KMS-11 (cell line): ENCODE measurements at regions not wholly inside any gene's neighbourhood (a gene's known extent, or its start where the extent isn't known, plus 50 kb on each side); places are given as distances from the start of the nearest gene placed in this dataset.

Experiments used
- H2AFZ ChIP-seq: fragments of 200-600 bp; sonication (generic); 2 replicates; pipeline ENCODE4 v1.6.1; 2016; ENCODE audit warnings: antibody characterized with exemption, mixed run types, low read depth
- H3K27ac ChIP-seq: fragments of 200-600 bp; sonication (generic); 2 replicates; pipeline ENCODE4 v1.6.1; 2016; ENCODE audit warnings: mild to moderate bottlenecking, mixed run types
- H3K27me3 ChIP-seq: fragments of 200-600 bp; sonication (generic); 2 replicates; pipeline ENCODE4 v1.6.1; 2017; ENCODE audit warnings: mild to moderate bottlenecking, low read depth, mixed run types, moderate library complexity; ENCODE audit not compliant: insufficient read depth
- H3K36me3 ChIP-seq: fragments of 200-600 bp; sonication (generic); 2 replicates; pipeline ENCODE4 v1.6.1; 2017; ENCODE audit warnings: mild to moderate bottlenecking, mixed run types; ENCODE audit not compliant: insufficient read depth
- H3K4me1 ChIP-seq: fragments of 200-600 bp; sonication (generic); 2 replicates; pipeline ENCODE4 v1.6.1; 2016; ENCODE audit warnings: mild to moderate bottlenecking, low read depth, mixed run types; ENCODE audit not compliant: poor library complexity, severe bottlenecking
- H3K4me2 ChIP-seq: fragments of 200-600 bp; sonication (generic); 2 replicates; pipeline ENCODE4 v1.7.0; 2016; ENCODE audit warnings: mild to moderate bottlenecking, mixed run types
- H3K4me3 ChIP-seq: fragments of 200-600 bp; sonication (generic); IDR thresholded peaks from 2 replicates; pipeline ENCODE4 v1.6.1; 2017; ENCODE audit warnings: low read depth, low read length, mixed read lengths; ENCODE audit not compliant: insufficient read depth
- H3K79me2 ChIP-seq: fragments of 200-600 bp; sonication (generic); 2 replicates; pipeline ENCODE4 v1.6.1; 2016; ENCODE audit warnings: low read depth, mixed run types; ENCODE audit not compliant: insufficient read depth
- H3K9ac ChIP-seq: fragments of 200-600 bp; sonication (generic); 2 replicates; pipeline ENCODE4 v1.6.1; 2016; ENCODE audit warnings: mild to moderate bottlenecking, mixed run types
- H4K20me1 ChIP-seq: fragments of 200-600 bp; sonication (generic); 2 replicates; pipeline ENCODE4 v1.6.1; 2016; ENCODE audit warnings: mild to moderate bottlenecking, mixed run types; ENCODE audit not compliant: insufficient read depth
- CTCF ChIP-seq: fragments of 200-600 bp; sonication (generic); conservative IDR thresholded peaks from 2 replicates; pipeline ENCODE4 v1.6.1; 2017; ENCODE audit warnings: low read depth, mild to moderate bottlenecking, antibody characterized with exemption, low read length, moderate library complexity, mixed read lengths

- Histone ChIP-seq H3K9ac (no peak overlapping the region), H3K27ac (no peak overlapping the region), H3K4me1 (peaks cover 6% of the 10 kb centered on the region), H4K20me1 (no peaks in the 10 kb centered on the region), H3K4me3 (no peak overlapping the region), H2AFZ (no peak overlapping the region), H3K79me2 (no peaks in the 10 kb centered on the region), H3K4me2 (no peak overlapping the region), H3K36me3 (no peaks in the 10 kb centered on the region), H3K27me3 (no peaks in the 10 kb centered on the region)
- no peak for TF ChIP-seq CTCF
Observed at GRCh38 chr12:93297032-93297431, 80.7 kb upstream of the NUDT4 start.

- TF ChIP-seq CTCF = no peak
- Histone ChIP-seq H3K4me1 (peaks cover 6% of the 10 kb centered on the region), H3K79me2 (no peaks in the 10 kb centered on the region), H3K9ac (no peak overlapping the region), H2AFZ (no peak overlapping the region), H3K27ac (no peak overlapping the region), H3K4me2 (no peak overlapping the region), H3K36me3 (no peaks in the 10 kb centered on the region), H3K4me3 (no peak overlapping the region), H4K20me1 (no peaks in the 10 kb centered on the region), H3K27me3 (no peaks in the 10 kb centered on the region)
Observed at GRCh38 chr12:93297536-93297935, 80.2 kb upstream of the NUDT4 start.

GRCh38 chr12:93299262-93299846 is 78.4 kb upstream of the NUDT4 start:
- H3K4me1 ChIP-seq = no peaks in the 10 kb centered on the region
- no peak overlapping the region for H2AFZ ChIP-seq
- H3K4me3 ChIP-seq = no peak overlapping the region
- no peak overlapping the region for H3K27ac ChIP-seq
- no peaks in the 10 kb centered on the region for H3K27me3 ChIP-seq
- TF ChIP-seq CTCF = no peak
- H3K79me2 ChIP-seq = no peaks in the 10 kb centered on the region
- H3K36me3 ChIP-seq = no peaks in the 10 kb centered on the region
- no peaks in the 10 kb centered on the region for H4K20me1 ChIP-seq
- no peak overlapping the region for H3K4me2 ChIP-seq
- H3K9ac ChIP-seq = no peak overlapping the region

GRCh38 chr12:93300611-93301021 is 77.1 kb upstream of the NUDT4 start:
- H2AFZ ChIP-seq = no peak overlapping the region
- no peaks in the 10 kb centered on the region for H3K27me3 ChIP-seq
- H3K4me2 ChIP-seq = no peak overlapping the region
- TF ChIP-seq CTCF = no peak
- no peak overlapping the region for H3K9ac ChIP-seq
- no peak overlapping the region for H3K4me3 ChIP-seq
- H3K36me3 ChIP-seq = no peaks in the 10 kb centered on the region
- no peaks in the 10 kb centered on the region for H4K20me1 ChIP-seq
- H3K27ac ChIP-seq = no peak overlapping the region
- H3K79me2 ChIP-seq = no peaks in the 10 kb centered on the region
- H3K4me1 ChIP-seq = no peaks in the 10 kb centered on the region
